Epithelial cell of proximal tubule (primary cell): ENCODE measurements at regions not wholly inside any gene's neighbourhood (a gene's known extent, or its start where the extent isn't known, plus 50 kb on each side); places are given as distances from the start of the nearest gene placed in this dataset.

Experiments
- DNase-seq: peaks from one replicate; pipeline ENCODE4 v3.0.0-alpha.2; 2011; ENCODE audit warnings: low read depth
- H3K4me3 ChIP-seq: 2 replicates; pipeline ENCODE4 v1.5.1; 2011; ENCODE audit warnings: low read depth, mild to moderate bottlenecking, low read length
- TF ChIP-seq, protein P1 (sequence below): conservative IDR thresholded peaks from 2 replicates; pipeline ENCODE4 v1.5.1; 2012; ENCODE audit warnings: low read depth, mild to moderate bottlenecking, low read length

DNA sequence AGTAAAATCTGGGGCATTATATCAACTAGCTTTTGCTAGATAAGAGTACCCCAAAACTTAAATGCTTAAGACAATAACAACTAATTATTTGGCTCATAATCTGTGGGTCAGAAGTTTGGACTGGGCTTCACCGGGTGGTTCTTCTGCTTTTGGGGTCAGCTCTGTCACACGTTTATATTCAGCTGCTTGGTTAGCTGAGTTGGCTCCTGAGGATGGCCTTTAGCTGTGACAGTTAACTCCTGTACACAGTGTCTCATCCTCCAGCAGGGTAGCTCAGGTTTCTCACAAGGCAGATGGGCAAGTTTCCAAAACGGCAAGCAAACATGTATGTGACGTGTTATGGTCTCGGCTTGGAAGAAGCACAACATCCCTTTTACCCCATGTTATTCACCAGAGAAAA, 488.2 kb downstream of the TLE4 start:
- no peak overlapping the region for H3K4me3 ChIP-seq
- TF ChIP-seq, protein P1, sequence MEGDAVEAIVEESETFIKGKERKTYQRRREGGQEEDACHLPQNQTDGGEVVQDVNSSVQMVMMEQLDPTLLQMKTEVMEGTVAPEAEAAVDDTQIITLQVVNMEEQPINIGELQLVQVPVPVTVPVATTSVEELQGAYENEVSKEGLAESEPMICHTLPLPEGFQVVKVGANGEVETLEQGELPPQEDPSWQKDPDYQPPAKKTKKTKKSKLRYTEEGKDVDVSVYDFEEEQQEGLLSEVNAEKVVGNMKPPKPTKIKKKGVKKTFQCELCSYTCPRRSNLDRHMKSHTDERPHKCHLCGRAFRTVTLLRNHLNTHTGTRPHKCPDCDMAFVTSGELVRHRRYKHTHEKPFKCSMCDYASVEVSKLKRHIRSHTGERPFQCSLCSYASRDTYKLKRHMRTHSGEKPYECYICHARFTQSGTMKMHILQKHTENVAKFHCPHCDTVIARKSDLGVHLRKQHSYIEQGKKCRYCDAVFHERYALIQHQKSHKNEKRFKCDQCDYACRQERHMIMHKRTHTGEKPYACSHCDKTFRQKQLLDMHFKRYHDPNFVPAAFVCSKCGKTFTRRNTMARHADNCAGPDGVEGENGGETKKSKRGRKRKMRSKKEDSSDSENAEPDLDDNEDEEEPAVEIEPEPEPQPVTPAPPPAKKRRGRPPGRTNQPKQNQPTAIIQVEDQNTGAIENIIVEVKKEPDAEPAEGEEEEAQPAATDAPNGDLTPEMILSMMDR, result no peak
- no peak for DNase-seq

DNA sequence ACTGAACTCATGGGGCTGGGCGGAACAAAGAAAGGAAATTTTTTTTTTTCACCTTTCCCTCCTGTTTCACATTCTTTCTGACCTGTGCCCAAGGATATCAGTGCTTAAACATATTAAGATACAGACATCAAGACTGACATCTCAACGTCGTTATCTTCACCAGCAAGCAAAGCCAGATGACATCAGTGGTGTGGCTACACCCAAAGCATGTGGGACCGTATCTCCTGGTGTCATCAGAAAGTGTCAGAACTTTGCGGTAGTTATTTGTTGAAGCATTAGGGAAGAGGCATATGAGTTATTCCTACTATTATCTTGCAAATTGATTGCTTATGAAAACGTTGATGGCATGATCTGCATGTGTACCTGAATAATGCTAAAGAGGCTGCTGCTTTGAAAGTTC, 487.4 kb downstream of the TLE4 start:
- TF ChIP-seq, protein P1, result no peak
- H3K4me3 ChIP-seq, result no peak overlapping the region
- DNase-seq, result no peak

DNA sequence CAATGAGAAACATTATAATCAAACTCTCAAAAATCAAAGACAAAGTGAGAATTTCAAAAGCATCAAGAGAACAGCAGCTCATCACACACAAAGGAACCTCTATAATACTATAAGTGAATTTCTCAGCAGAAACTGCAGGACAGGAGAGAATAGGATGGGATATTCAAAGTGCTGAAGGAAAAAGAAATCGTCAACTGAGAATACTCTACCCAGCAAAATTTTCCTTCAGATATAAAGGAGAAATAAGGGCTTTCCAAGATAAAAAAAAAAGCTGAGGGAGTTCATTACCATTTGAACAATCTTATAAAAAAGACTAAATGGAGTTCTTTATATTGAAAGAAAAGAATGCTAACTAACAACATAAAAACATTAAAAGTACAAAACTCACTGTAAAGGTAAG, 481.1 kb downstream of the TLE4 start:
- TF ChIP-seq, protein P1, result no peak
- H3K4me3 ChIP-seq, result no peak overlapping the region
- DNase-seq, result no peak

DNA sequence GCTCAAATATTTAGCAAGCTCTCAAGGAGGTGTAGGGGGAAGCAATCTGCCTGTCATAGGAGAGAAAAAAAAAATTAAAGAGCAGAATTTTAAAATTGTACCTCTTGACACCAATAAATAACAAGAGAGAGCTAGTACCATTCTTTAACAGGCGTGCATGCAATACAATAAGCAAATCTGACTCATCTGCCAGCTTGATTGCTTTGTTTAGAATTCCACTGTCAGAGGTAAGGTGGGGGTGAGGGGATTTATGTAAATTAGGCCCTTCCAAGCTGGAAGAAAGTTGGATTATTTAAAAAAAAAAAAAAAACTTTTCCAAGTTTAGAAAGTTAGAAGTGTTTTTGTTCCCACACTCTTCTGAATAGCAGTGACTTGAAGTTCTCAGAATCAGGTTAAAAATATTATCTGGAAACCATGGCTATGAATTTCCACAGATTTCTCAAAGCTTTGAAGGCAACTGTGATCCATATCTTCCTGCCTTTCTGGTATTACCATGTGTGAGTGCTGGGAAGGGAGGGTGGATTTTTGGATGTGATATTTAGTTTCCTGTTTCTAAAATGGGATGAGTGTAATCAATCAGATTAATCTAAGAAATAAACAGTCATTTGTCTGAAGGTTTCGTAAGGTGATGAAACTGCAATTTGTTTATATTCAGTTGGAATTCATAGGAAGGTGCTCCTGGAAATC, 477.5 kb downstream of the TLE4 start:
- no peak for DNase-seq
- TF ChIP-seq, protein P1, result no peak
- H3K4me3 ChIP-seq, result no peak overlapping the region

DNA sequence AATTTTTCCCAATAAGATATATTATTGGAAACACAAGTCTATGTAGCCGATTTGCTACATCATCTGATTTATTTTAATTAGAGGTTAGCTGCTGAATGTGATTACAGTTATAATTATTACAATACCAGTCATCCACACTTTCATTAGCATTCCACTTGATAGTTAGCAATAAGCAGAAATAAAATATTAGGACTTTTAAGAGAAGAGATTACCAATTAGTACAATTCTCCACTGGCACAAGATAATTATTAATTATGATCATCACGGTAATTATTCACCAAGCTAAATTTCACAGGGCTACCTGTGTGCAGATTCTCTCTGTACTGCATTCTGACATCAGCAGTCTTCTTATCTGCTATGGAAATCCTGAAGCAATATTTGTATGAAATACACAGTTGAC, 474.7 kb downstream of the TLE4 start:
- H3K4me3 ChIP-seq, result no peak overlapping the region
- TF ChIP-seq, protein P1, result no peak
- no peak for DNase-seq

DNA sequence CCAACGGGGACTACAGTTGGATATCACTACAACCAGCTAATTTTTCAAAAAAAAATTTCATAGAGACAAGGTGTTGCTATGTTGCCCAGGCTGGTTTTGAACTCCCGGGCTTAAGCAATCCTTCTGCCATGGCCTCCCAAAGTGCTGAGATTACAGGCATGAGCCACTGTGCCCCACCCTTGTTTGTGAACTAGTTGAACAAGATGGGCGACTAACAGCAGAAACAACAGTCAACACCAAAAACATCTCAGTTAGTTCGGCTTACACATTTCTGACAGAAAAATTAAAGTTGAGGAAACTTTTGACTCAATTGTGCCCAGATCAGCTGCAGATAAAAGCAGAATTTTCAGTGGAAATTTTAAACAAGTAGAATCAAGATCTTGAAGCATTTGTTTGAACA, 470.1 kb downstream of the TLE4 start:
- no peak for DNase-seq
- TF ChIP-seq, protein P1, result no peak
- H3K4me3 ChIP-seq, result no peak overlapping the region

DNA sequence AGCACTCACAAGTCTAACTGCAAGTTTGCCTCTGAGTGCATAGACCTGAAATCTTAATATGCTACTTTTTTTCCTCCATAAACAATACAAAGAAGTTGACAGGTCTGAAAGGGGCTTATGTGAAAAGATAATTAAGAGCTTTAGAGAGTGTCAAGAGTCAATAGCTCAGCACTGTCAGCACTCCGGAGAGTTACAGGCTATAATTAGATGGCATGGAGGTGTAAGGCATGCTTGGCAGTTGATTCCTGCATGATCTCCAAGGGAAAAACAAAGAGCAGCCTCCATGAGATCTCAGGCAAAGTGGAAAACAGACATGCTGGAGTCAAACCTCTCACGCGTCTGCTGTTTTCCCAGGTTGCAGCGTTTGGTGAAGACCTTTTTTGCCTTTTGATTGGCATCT, 468.7 kb downstream of the TLE4 start:
- DNase-seq, result no peak
- no peak overlapping the region for H3K4me3 ChIP-seq
- TF ChIP-seq, protein P1, result no peak
